Stomach (tissue), 8 donors: ENCODE measurements at regions not wholly inside any gene's neighbourhood (a gene's known extent, or its start where the extent isn't known, plus 50 kb on each side); places are given as distances from the start of the nearest gene placed in this dataset.

Source experiments
- DNase-seq, 2 donors: peaks; one replicate each; pipeline versions ENCODE4 v3.0.0 to v3.0.0-alpha.2; 2013 to 2019
- H3K27ac ChIP-seq, 5 donors: fragments of 200-600 bp in 4 of 5; sonication (generic) in 4 of 5; one replicate each; pipeline ENCODE4 v1.5.1; 2013 to 2019; ENCODE audit warnings: mild to moderate bottlenecking in 1 of 5, moderate library complexity in 1 of 5
- H3K27me3 ChIP-seq, 3 donors: fragments of 200-600 bp; sonication (generic); one replicate each; pipeline ENCODE4 v1.5.1; 2017 to 2019; ENCODE audit warnings: mixed run types in 1 of 3
- H3K36me3 ChIP-seq, 4 donors: fragments of 200-600 bp; sonication (generic); 1 replicate in 3 of 4; 2 replicates in 1 of 4; pipeline ENCODE4 v1.5.1; 2016 to 2019
- H3K4me1 ChIP-seq, 4 donors: fragments of 200-600 bp; sonication (generic); one replicate each; pipeline ENCODE4 v1.5.1; 2016 to 2019
- H3K4me3 ChIP-seq, 4 donors: fragments of 200-600 bp; sonication (generic) in 3 of 4; one replicate each; pipeline ENCODE4 v1.5.1; 2016 to 2019; ENCODE audit warnings: mild to moderate bottlenecking in 1 of 4
- H3K9me3 ChIP-seq, 4 donors: fragments of 200-600 bp; sonication (generic); one replicate each; pipeline ENCODE4 v1.5.1; 2016 to 2019
- EP300 ChIP-seq: sonication (generic); formaldehyde crosslinking; IDR thresholded peaks from one replicate; pipeline ENCODE4 v1.6.1; 2017; ENCODE audit warnings: antibody characterized with exemption
- POLR2A ChIP-seq, 4 donors: fragments of 450-650 bp; IDR thresholded peaks; one replicate each; pipeline ENCODE4 v1.6.1; 2016; ENCODE audit warnings: antibody characterized with exemption in 4 of 4, control low read depth in 2 of 4, mild to moderate bottlenecking in 1 of 4, moderate library complexity in 1 of 4
- POLR2AphosphoS5 ChIP-seq, 3 donors: sonication (generic); formaldehyde crosslinking; IDR thresholded peaks; one replicate each; pipeline ENCODE4 v1.6.1; 2016; ENCODE audit warnings: antibody characterized with exemption in 3 of 3
- WGBS, 5 donors: extraction: QIAGEN DNeasy Blood & Tissue Kit in 3 of 5; methylation state at CpG; one replicate each; pipeline versions ENCODE4 v1.1.5 to v1.1.7; 2013 to 2018; 5-methylcytosine and 5-hydroxymethylcytosine counted together
- intact Hi-C: fragments of 100-400 bp; cut with DNase I; formaldehyde crosslinking; loops from one replicate; pipeline ENCODE4 v1.15.1; 2023; ENCODE audit warnings: low total_unique reads
- TF ChIP-seq, protein P1 (sequence below), 7 experiments: fragments of 450-650 bp in 4 of 7; fragments of 200-600 bp in 3 of 7; sonication (generic) in 3 of 7; IDR thresholded peaks; one replicate each; pipeline ENCODE4 v1.5.1; 2016 to 2019; ENCODE audit warnings: antibody characterized with exemption in 7 of 7, control low read depth in 2 of 7, mild to moderate bottlenecking in 1 of 7
- donor health status: healthy with polysubstance abuse.
- donor health status: Bipolar disorder and iron deficiency.
- donor health status: healthy.

DNA sequence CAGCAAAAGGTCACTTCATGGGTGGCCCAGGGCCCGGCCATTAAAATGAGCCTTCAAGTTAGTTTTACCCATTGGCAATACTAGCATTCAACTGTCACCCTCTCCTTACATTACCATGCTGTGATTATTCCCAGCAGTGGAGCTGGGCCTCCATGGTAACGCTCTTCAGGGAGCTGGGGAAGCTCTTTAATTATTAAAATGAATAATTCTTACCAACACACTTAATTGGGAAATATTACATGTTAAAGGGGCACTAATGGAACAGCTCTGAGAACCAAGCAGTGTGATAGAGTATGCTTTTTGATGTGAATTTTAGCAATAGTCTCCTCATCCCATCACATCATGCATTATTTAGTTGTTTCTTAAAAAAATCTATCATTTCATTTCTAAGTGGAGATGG, 187.2 kb downstream of the CEMIP2 start:
- no peaks in the 10 kb centered on the region for H3K4me1 ChIP-seq
- H3K27me3 ChIP-seq = no peaks in the 10 kb centered on the region
- H3K9me3 ChIP-seq = no peaks in the 10 kb centered on the region
- no peak overlapping the region for H3K4me3 ChIP-seq
- DNase-seq = no peak
- no peak overlapping the region for H3K27ac ChIP-seq
- TF ChIP-seq POLR2A (IDR thresholded peaks at IDR 0.05) = no peak
- TF ChIP-seq, protein P1, sequence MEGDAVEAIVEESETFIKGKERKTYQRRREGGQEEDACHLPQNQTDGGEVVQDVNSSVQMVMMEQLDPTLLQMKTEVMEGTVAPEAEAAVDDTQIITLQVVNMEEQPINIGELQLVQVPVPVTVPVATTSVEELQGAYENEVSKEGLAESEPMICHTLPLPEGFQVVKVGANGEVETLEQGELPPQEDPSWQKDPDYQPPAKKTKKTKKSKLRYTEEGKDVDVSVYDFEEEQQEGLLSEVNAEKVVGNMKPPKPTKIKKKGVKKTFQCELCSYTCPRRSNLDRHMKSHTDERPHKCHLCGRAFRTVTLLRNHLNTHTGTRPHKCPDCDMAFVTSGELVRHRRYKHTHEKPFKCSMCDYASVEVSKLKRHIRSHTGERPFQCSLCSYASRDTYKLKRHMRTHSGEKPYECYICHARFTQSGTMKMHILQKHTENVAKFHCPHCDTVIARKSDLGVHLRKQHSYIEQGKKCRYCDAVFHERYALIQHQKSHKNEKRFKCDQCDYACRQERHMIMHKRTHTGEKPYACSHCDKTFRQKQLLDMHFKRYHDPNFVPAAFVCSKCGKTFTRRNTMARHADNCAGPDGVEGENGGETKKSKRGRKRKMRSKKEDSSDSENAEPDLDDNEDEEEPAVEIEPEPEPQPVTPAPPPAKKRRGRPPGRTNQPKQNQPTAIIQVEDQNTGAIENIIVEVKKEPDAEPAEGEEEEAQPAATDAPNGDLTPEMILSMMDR (IDR thresholded peaks at IDR 0.05) = no peak
- no peak for TF ChIP-seq POLR2AphosphoS5 (IDR thresholded peaks at IDR 0.05)
- no peak for TF ChIP-seq EP300
- H3K36me3 ChIP-seq = no peaks in the 10 kb centered on the region
- WGBS, 5 donors = 86 to 93% (median 91%) methylated on average over 2 of the region's 2 CpGs
- intact Hi-C loops = no loop called here

DNA sequence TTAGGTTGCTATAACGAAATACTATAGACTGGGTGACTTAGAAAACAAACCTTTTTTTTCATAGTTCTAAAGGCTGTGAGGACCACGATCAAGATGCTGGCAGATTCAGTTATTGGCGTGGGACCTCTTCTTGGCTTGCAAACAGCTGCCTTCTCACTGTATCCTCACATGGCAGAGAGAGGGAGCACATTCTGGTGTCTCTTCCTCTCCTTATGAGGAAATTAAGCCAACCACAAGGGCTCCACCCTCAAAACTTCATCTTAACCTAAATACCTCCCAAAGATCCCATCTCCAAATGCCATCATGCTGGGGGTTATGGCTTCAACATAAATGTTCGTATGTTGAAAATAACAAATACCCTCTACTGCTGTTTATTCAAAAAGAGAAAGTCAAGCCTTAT, 197.1 kb downstream of the CEMIP2 start:
- Histone ChIP-seq H3K27me3 (no peaks in the 10 kb centered on the region), H3K36me3 (no peaks in the 10 kb centered on the region), H3K4me3 (no peak overlapping the region), H3K9me3 (no peaks in the 10 kb centered on the region), H3K27ac (no peak overlapping the region), H3K4me1 (no peaks in the 10 kb centered on the region)
- DNase-seq = no peak
- 73 to 88% (median 80%) methylated on average over 4 of the region's 4 CpGs for WGBS, 5 donors
- intact Hi-C loops = no loop called here
- no peak for TF ChIP-seq POLR2A (IDR thresholded peaks at IDR 0.05)
- TF ChIP-seq EP300 = no peak
- no peak for TF ChIP-seq POLR2AphosphoS5 (IDR thresholded peaks at IDR 0.05)

DNA sequence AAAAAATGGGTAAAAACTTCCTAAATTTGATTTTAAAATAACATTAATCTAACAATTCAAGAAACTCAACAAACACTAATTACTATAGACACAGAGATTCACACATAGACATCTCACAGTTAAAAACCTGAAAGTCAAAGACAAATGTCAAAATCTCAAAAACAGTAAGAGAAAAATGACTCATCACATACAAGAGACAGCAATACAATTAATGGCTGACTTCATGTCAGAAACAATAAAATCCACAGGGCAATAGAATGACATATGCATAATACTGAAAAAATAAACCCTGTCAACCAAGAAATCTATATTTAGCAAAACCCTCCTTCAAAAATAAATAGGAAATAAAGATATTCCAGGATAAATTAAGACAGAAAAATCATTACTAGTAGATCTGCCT, 200.4 kb downstream of the CEMIP2 start:
- Histone ChIP-seq H3K36me3 (no peaks in the 10 kb centered on the region), H3K9me3 (no peaks in the 10 kb centered on the region), H3K4me1 (peaks cover 0 to 4% (median 0%) of the 10 kb centered on the region in 4 donors), H3K4me3 (no peak overlapping the region), H3K27me3 (no peaks in the 10 kb centered on the region), H3K27ac (no peak overlapping the region)
- intact Hi-C loops = no loop called here
- no peak for DNase-seq
- TF ChIP-seq POLR2AphosphoS5 (IDR thresholded peaks at IDR 0.05) (no peak), POLR2A (IDR thresholded peaks at IDR 0.05) (no peak), EP300 (no peak)
- TF ChIP-seq, protein P1 (IDR thresholded peaks at IDR 0.05) = no peak

DNA sequence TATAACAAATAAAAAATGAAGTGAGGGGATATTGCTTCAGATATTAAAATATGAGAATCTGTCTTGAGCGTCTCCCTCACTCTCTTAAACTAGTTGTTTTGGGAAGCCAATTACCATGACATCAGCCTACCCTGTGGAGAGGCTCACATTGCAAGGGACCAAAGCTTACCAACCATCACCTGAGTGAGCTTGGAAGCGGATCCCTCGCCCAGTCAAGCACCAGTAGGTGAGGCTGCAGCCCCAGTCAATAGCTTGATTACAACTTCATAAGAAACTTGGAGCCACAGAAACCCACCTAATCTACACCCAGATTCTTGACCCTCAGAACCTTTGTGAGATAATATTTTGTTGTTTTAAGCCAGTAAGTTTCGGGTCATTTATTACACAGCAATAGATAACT, 206.2 kb downstream of the CEMIP2 start:
- H3K27me3 ChIP-seq = peaks cover 0 to 3% (median 0%) of the 10 kb centered on the region in 3 donors
- H3K9me3 ChIP-seq = no peaks in the 10 kb centered on the region
- H3K36me3 ChIP-seq = no peaks in the 10 kb centered on the region
- no peak overlapping the region for H3K4me3 ChIP-seq
- H3K27ac ChIP-seq = no peak overlapping the region
- intact Hi-C loops = no loop called here
- H3K4me1 ChIP-seq = peaks cover 0 to 4% (median 0%) of the 10 kb centered on the region in 4 donors
- DNase-seq = no peak
- TF ChIP-seq POLR2AphosphoS5 (IDR thresholded peaks at IDR 0.05) = no peak
- TF ChIP-seq, protein P1 (IDR thresholded peaks at IDR 0.05) = no peak
- no peak for TF ChIP-seq EP300
- TF ChIP-seq POLR2A (IDR thresholded peaks at IDR 0.05) = no peak
- WGBS, 5 donors = 56 to 66% (median 59%) methylated on average over 4 of the region's 4 CpGs

DNA sequence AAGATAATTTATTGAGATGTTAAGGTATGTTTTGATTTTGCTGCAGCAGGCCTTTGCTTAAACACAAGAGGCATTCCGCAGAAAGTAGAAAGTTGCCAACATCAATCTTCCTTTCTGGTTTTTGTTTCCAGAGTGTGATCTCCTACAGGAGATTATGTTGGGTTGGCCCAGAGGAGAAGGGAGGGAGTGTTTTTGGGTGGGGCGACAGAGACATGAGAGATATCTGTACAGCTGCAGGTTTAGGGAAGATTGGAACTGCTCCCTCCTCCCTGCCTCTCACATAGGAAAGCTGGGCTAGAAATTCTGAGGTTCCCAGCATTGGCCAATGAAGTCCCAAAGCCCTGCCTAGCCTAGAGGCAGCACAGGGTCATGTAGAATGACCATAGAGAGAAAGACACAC, 211.0 kb downstream of the CEMIP2 start:
- H3K27me3 ChIP-seq = peaks cover 0 to 14% (median 0%) of the 10 kb centered on the region in 3 donors
- H3K4me3 ChIP-seq = no peak overlapping the region
- H3K36me3 ChIP-seq = no peaks in the 10 kb centered on the region
- TF ChIP-seq POLR2AphosphoS5 (IDR thresholded peaks at IDR 0.05) (no peak), POLR2A (IDR thresholded peaks at IDR 0.05) (no peak), EP300 (no peak)
- TF ChIP-seq, protein P1 (IDR thresholded peaks at IDR 0.05) = no peak
- WGBS, 5 donors = 45 to 77% (median 63%) methylated on average over 2 of the region's 2 CpGs
- intact Hi-C loops = no loop called here
- no peak overlapping the region for H3K27ac ChIP-seq
- no peaks in the 10 kb centered on the region for H3K9me3 ChIP-seq
- no peak for DNase-seq
- no peaks in the 10 kb centered on the region for H3K4me1 ChIP-seq
